Adrenal gland (tissue), 5 donors: ENCODE measurements at regions not wholly inside any gene's neighbourhood (a gene's known extent, or its start where the extent isn't known, plus 50 kb on each side); places are given as distances from the start of the nearest gene placed in this dataset.

Source experiments
- POLR2A ChIP-seq, 2 donors: fragments of 450-650 bp; IDR thresholded peaks; one replicate each; pipeline ENCODE4 v1.6.1; 2017; ENCODE audit warnings: antibody characterized with exemption in 2 of 2, mild to moderate bottlenecking in 2 of 2, moderate library complexity in 1 of 2
- TF ChIP-seq, protein P1 (sequence below), 6 experiments: fragments of 450-650 bp in 4 of 6; fragments of 200-600 bp in 2 of 6; sonication (generic) in 1 of 6; IDR thresholded peaks; 1 replicate in 5 of 6; 2 replicates in 1 of 6; pipeline versions ENCODE4 v1.5.1 to v1.8.0; 2016 to 2021; ENCODE audit warnings: antibody characterized with exemption in 6 of 6, mild to moderate bottlenecking in 2 of 6, moderate library complexity in 1 of 6
- donor health status: DM: no; HTN: no; CAD: no.

DNA sequence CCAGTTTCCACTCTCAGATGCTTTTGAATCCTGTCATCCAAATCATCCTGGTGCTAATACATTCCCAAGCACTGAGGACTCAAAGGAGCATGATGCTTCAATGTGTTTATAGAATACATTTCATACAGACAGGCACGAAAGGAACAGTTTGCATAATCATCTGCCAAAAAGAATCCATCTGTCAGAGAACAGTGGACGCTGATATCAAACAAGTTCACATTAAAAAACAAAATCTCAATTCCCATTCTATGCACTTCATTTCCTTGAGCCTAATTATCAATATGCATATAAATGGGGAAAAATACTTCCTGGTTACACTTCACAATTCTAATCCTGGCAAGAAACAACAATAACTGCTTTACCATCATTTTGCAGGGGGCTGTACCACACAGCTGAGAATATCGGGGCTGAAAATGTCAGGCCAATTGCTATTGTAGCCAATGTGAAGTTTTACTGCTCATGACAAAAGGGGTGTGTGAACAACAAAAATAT, 125.5 kb upstream of the FAM174A start:
- TF ChIP-seq, protein P1, sequence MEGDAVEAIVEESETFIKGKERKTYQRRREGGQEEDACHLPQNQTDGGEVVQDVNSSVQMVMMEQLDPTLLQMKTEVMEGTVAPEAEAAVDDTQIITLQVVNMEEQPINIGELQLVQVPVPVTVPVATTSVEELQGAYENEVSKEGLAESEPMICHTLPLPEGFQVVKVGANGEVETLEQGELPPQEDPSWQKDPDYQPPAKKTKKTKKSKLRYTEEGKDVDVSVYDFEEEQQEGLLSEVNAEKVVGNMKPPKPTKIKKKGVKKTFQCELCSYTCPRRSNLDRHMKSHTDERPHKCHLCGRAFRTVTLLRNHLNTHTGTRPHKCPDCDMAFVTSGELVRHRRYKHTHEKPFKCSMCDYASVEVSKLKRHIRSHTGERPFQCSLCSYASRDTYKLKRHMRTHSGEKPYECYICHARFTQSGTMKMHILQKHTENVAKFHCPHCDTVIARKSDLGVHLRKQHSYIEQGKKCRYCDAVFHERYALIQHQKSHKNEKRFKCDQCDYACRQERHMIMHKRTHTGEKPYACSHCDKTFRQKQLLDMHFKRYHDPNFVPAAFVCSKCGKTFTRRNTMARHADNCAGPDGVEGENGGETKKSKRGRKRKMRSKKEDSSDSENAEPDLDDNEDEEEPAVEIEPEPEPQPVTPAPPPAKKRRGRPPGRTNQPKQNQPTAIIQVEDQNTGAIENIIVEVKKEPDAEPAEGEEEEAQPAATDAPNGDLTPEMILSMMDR (IDR thresholded peaks at IDR 0.05), result no peak
- TF ChIP-seq POLR2A (IDR thresholded peaks at IDR 0.05), result no peak
